Vagina (tissue), 2 donors: ENCODE measurements at regions not wholly inside any gene's neighbourhood (a gene's known extent, or its start where the extent isn't known, plus 50 kb on each side); places are given as distances from the start of the nearest gene placed in this dataset.

Experiments
- CTCF ChIP-seq, 3 experiments: fragments of 450-650 bp in 2 of 3; fragments of 200-600 bp in 1 of 3; sonication (generic) in 1 of 3; IDR thresholded peaks; one replicate each; pipeline ENCODE4 v1.5.1; 2017 to 2019; ENCODE audit warnings: antibody characterized with exemption in 3 of 3, mild to moderate bottlenecking in 2 of 3, moderate library complexity in 2 of 3
- POLR2AphosphoS5 ChIP-seq, 2 donors: sonication (generic); formaldehyde crosslinking; IDR thresholded peaks; one replicate each; pipeline ENCODE4 v1.9.0; 2017; ENCODE audit warnings: antibody characterized with exemption in 2 of 2, mild to moderate bottlenecking in 2 of 2, low read depth in 1 of 2; ENCODE audit not compliant: insufficient read depth in 1 of 2

DNA sequence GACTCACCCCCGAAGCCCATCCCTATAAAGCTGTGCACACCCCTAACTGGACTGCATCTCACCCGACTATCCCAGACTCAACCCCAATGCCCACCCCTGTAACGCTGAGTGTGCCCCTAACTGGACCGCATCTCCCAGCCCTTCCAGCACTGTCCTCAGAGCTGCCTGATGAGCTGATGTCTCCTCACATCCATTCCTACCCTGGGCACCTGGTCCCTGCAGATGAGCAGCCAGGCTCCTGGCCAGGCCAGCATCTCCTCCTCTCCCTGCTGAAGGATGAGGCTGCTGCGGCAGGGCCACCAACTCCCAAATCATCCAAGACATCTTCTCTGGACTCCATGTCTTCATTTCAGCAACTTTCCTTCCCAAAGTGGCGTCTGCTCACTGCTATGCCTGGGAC lies 332.1 kb downstream of the CTTN start:
- no peak for TF ChIP-seq CTCF (IDR thresholded peaks at IDR 0.05)
- TF ChIP-seq POLR2AphosphoS5 (IDR thresholded peaks at IDR 0.05; ENCODE audit: insufficient read depth in 1 of 2, low read depth in 1 of 2): no peak
